GM21825 (cell line): ENCODE measurements at regions not wholly inside any gene's neighbourhood (a gene's known extent, or its start where the extent isn't known, plus 50 kb on each side); places are given as distances from the start of the nearest gene placed in this dataset.

Experiments
- ATAC-seq: cut with Tn5 transposase; IDR thresholded peaks from one replicate; pipeline ENCODE4 v1.9.1; 2021; ENCODE audit warnings: mild to moderate bottlenecking, moderate library complexity; ENCODE audit not compliant: unreplicated experiment

DNA sequence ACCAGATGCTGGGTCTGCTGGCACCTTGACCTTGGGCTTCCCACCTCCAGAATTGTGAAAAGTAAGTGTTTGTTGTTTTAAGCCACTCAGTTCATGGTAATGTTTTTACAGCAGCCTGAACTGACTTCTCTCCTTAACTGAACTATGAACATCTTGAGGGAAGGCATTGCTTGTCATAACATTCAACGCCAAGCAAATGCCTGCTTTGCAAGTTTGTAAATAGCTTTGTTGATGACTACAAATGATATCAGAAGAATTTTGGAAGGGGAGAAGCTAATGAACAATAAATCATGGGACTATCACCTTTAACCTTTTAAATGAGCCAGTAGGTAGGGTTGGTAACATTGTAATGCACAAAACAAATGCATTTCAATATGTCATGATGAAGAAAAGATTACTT is 402.4 kb upstream of the ADARB2 start:
- no peak for ATAC-seq

DNA sequence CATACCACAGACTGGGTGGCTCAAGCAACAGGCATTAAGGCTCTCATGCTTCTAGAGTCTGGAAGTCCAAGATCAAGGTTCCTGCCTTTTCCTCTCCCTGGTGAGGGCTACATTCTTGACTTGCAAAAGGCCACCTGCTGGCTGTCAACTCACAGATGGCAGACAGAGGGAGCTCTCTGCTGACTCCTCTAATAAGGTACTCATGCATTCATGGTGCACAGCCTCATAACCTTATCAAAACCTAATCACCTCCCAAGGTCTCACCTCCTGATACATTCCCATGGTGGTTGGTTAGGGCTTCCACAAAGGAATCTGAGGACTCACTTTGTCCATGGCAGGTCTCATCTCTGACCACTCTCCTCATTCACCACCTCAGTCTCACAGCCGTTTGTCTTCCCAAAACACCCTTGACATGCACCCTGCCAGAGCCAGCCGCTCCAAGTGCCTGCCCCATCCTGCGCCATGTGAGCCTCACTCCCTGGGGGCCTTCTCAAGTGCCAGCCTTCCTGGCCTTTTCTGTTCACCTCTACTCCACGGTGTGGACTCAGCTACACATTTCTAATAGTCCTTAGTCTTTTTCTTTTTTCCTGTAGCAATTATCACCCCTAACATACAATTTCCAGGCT is 400.3 kb upstream of the ADARB2 start:
- ATAC-seq: no peak

DNA sequence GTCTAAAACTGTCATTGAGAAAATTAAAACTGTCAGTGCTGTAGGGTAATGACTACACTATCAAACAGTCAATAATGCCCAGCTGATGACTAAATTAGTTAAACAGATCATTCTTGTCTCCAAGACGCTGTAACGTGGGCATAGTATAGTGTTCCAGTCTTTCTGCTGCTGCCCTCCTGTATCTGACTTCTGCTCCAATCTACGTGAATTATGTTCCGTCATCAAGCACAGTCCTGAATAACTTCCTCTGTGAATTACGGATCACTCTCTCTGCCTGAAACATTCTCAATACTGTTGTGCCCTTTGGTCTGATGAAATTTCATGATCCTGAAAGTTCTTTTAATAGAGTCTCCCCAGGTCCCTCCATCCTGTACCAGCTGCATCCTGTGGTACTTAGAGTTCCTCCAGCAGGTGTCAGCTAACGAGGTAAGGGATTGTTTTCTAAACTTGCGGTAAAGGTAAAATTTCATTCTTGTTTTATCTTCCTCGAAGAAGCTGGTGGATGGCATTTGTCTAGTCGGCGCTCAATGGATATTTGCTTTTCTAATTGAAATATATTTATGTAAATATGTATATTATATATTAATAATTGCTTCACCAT is 393.5 kb upstream of the ADARB2 start:
- ATAC-seq: no peak

DNA sequence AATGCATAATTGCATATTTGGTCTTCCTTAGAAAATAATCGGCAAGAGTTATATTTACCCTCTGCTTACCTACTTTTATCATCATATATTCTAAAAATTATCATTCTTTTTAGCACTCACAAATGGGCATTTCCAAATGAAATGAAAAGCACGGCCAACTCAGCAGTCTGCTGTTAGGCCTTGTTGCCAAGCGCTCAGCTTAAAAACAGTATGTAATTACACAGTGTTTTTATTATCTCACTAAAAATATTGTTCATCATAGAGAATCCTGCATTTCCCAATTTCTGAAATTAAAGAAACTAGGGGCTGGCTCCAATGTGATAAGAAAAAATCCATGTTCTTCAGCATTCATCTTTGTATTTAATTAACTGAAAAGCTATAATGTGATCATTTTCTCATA is 391.7 kb upstream of the ADARB2 start:
- no peak for ATAC-seq

DNA sequence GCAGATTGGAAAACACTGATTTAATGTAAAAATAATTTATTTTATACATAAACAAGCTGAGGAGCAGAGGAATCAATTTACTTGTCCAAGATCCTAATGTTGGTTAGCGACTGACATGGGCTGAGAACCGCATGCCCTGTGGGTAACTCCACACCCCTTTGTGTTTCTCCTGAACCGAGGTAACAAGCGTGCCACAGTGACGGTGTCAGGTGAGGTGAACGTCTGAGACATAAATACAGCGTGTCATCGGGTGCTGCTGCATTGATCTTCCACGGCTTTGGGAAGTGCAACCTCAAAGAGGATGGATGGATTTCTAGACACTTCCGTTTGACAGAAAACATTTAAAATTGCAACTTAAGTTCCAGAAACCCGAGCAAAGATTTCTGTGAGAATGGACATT is 386.8 kb upstream of the ADARB2 start:
- ATAC-seq: no peak

DNA sequence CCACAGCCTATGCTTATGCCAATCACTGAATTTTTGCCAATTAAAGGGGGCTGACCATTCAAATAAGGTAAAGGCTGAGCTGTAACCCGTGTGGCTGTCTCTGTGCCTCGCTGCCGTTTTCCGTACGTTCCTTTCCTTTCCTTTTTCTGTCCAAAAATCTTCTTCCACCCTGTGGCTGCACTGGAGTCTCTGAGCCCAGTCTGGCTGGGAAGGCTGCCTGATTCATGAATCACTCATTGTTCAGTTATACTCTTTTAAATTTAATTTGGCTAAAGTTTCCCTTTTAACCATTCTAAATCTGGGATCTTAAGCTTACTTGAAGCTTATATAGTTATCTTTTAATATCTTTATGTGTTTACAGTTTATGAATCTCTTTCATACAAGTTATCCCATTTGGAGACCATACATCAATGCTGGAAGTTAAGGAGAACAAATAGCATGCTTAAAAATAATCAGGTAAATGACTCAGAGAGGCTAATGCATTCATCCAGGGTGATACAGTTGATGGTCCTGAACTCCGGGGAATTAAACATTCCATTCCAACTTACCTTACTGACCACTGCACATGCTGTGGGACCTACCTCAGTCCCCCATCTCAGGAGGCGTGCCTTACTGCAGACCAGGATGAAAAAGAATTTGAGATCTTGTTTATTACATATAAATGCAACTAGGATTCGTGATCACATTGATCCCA is 385.3 kb upstream of the ADARB2 start:
- no peak for ATAC-seq

DNA sequence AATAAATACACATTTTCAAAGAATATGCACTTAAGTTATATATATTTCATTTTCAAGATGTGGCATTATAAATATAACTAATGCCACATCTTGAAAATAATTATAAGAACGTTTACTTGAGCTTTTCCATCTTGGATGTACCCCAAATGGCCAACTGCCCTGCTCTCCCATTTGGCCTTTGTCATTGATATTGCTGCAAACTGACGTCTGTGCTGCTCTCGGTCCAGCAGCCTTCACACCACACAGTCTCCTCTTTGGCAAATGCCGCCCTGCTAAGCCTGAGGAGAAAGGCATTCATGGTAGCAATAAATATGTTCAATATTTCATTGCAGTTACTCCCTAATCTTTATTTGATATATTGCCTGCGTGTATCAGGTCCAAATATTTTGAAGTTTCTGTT is 384.6 kb upstream of the ADARB2 start:
- ATAC-seq: no peak

DNA sequence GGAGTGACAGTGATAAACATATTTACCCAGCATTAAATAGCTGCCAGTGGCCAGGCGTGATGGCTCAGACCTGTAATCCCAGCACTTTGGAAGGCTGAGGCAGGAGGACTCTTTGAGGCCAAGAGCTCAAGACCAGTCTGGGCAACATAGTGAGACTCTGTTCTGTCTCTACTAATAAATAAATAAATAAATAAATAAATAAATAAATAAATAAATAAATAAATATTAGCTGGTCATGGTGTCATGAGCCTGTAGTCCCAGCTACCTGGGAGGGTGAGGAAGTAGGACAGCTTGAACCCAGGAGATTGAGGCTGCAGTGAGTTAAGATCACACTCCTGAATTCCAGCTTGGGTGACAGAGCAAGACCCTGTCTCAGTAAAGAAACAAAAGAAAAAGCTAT is 384.0 kb upstream of the ADARB2 start:
- ATAC-seq: no peak

DNA sequence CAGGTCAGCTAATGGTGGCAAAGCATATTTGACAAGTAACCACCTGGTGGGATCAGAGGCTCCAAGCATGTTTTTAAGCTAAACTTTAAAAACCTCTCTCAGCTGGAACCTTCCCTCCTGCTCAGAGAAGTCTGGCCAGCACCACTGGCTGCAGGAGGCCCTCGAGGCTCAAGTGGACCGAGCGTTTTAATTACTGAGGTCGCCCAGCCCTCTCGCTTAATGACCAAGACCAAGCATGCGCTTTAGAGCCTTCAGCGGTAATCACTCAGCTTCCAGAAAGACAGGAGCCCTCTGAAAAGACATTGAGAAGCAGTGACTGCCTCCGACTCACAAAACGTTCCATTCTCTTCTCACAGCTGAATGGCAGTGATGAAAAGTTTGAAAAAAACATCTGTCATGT is 383.4 kb upstream of the ADARB2 start:
- no peak for ATAC-seq

DNA sequence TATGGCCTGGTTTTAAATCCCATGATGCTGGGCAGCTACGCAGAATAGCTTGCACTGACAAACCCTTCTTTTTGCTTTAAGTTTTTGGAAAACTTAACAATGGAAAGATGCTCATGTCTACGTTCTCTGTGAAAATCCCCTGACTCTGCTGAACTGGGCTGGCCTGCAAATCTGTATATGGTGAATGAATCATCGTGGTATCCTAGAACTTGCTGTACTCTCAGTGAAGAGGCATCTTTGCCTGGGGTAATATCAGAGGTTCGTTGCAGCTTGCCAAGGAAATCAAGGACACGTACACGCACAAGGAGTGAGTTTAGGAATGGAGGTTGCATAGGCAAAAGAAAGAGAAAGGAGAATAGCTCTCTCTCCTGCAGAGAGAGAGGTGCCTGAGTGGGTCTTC is 382.0 kb upstream of the ADARB2 start:
- no peak for ATAC-seq

DNA sequence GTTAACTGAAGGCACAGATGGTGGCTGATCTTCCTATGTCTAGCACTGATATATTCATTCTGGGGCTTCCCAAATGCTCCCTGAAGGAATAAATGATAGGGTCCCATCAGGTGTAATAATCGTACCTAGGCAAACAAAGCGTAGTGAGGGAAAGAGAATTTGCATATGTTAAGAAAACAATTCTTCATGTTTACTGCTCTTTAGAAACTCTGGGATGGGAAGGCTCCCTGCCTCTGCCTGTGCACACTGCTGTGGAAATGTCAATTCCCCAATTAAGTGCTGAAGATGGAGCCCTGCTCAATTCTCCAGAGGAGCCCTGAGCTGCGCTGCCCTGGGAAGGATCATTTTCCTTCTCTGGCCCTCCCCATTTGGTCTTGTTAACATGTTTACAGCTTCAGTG is 380.9 kb upstream of the ADARB2 start:
- ATAC-seq: no peak

DNA sequence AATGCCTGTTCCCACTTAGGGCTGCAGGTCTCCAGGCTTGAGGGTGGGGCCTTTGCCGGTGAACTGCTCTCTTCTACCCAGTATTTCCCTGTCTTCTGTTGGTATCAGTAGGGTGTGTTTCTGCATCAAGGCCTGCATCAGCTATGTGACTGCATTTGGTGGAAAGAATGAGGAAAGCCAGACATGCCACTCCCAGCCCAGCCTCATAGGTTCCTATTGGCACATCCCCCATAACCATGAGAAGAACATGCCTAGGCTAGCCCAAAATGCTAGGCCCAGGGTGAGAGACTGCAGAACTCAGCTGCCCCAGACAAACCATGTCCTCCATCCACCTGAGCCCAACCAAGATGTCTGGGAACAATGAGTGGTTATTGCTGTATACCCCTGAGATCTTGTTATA is 380.3 kb upstream of the ADARB2 start:
- ATAC-seq: no peak

DNA sequence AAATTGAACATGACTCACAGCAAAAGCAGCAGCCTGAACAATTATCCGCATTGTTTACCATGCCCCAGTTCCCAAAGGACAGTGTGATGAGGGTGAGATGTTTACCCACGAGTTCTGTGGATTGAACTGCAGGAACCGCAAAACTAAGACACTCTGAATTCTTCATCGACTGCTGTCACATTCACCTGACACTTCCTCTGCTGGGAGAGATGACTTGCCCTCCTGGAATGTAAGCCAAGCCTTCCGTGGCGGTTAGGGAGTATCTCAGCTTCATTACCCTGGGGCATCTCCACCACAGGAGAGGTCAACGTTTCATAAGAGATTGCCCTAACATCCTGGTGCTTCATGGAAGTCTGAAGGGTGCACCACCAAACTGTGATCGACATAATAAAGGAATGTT is 374.6 kb upstream of the ADARB2 start:
- no peak for ATAC-seq

DNA sequence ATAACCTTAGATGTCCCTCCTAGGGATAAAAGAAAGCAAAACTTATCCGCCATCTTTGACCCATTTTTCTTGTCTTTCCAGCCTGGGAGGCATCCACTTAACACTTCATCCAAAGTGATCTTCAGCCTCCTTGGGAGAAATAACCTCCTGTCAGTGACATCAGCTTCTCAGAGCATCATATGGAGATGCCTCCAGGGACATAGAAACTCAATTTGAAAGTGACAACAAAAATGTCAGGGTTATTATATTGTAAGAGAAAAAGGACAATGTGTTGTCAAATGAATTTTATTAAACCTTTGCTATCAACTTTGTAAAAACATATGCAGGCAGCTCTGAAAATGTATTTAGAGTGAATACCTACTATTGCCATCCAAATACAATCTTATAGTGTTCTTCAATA is 371.2 kb upstream of the ADARB2 start:
- ATAC-seq: no peak

DNA sequence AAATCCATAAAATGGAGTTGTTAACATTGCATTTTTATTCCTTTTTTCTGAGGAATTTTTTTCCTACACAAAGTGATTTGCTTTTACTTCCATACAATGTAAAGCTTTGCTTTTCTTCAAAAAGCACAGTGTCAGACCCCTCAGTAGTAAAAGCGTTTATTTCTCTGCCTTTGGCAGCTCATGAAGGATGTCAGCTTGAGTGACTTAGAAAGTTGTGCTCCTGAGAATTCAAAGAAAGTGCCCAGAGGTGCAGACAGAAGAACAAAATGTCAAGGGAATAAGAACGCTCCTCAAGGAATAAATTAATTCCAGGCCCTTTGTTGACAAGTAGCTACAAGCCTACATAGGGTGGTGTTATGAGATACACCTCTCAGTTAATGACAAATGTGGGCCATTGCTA is 369.3 kb upstream of the ADARB2 start:
- no peak for ATAC-seq

DNA sequence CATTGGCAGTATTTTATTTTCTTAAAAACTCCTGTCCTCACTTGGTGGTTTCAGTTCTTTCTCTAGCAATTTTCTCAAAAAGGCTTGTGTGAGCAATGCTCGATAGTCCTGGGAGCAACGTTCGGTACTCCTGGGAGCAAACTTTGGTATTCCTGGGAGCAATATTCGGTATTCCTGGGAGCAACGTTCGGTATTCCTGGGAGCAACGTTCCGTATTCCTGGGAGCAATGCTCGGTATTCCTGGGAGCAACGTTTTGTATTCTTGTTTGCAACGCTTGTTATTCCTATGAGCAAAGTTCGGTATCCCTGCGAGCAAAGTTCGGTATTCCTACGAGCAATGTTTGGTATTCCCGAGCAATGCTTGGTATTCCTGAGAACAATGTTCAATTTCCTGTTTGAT is 362.0 kb upstream of the ADARB2 start:
- no peak for ATAC-seq

DNA sequence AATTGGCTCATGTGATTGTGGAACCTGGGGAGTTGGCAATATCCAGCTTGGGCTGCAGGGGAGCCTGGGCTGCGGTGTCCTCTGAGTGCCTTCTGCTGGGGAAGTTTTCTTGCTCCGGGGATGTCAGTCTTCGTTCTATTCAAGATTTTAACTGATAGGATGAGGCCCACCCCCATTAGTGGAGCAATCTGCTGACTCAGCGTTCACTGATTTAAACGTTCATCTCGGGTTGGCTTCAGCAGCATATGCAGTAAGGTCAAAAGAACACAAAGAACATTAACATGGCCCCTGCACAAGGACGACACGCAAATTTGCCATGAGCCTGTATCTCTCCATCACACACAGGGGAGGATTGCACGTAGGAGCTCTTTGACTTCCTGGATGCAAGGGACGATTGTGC is 360.6 kb upstream of the ADARB2 start:
- ATAC-seq: no peak

DNA sequence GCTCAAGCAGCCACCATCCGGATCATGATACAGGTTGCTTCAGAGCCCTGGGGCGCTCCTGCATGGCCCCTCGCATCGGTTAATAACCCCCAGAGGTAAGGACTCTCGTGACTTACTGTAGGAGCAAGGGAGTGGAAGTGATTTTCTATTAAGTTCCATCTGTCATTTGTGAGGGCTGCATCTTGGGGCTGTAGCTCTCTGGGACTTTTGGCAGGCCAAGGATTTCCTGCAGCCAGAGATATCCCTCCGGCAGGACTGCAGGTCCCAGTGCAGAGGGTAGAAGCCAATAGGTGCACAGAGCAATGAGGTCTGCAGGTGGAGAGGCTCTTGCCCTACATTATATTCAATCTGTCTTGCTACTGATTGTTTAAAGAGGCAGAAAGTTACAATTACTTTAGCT is 356.8 kb upstream of the ADARB2 start:
- no peak for ATAC-seq

DNA sequence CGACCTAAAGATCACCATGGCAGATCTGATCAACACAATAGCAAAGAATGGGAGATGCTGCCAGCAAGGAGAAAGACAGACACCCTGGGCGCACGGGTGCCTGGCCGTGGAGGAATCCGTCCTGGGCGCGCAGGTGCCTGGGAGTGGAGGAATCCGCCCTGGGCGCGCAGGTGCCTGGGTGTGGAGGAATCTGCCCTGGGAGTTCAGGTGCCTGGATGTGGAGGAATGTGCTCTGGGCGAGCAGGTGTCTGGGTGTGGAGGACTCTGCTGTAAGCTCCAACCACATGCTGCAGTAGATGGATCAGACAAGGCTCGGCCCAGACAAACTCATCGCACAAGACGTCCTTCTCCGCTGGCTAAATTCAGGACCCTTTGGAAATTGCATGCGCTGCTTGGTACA is 346.3 kb upstream of the ADARB2 start:
- no peak for ATAC-seq

DNA sequence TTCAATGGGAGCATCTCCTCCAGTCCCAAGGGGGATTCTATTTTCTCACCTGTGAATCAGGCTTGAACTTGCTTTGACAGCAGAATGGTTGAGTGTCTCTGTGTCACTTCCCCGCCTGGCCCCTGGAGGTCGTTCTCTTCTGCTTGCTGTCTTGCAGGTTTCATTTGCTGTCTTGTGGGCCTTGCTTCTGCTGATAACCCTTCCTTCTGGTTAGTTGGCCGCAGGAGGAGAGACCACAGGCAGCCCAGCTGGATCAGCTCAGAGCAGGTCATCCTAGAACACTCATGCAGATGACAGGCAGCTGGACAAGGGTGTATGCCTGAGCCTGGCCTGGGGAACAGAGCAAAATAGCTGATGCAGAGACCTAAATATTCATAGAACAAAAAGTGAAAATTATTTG is 344.2 kb upstream of the ADARB2 start:
- no peak for ATAC-seq

DNA sequence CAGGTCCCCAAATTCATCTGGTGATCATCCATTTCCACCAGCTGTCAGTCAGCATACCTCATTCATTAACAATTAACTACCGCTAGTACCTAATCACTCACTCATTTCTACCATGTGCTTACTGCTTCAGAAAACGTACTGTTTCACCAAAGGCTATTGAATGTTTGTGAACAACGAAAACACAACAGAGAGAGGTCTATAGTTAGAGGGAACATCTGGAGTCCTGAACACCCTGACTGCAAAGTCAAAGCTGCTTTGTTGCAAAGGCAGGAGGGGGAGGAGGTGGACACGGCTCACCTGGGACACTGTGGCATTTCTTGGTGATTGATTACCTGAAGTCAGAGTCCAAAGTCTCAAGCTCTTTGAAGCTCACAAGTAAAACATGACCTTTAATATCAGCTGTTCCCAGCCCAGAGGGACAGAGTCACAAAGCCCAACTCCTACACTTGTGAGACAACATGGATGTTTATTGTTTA is 342.3 kb upstream of the ADARB2 start:
- ATAC-seq: no peak

DNA sequence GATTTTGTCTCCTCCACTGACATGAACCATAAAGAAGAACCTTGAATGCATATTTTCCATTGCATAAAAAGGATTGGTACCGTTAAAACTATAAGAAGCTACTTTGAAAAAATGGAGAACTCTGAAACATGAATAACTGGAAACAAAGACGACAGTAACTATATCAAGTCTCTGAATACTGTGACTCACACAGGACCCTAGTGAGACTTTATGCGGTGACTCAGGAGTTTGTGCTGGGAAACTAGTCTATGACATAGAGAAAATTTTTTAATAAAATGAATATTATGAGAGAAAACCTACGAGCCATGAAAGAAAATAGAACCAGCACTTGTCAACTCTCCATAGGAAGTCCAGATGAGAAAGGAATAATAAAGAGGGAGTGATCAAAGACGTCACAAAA is 339.9 kb upstream of the ADARB2 start:
- no peak for ATAC-seq

DNA sequence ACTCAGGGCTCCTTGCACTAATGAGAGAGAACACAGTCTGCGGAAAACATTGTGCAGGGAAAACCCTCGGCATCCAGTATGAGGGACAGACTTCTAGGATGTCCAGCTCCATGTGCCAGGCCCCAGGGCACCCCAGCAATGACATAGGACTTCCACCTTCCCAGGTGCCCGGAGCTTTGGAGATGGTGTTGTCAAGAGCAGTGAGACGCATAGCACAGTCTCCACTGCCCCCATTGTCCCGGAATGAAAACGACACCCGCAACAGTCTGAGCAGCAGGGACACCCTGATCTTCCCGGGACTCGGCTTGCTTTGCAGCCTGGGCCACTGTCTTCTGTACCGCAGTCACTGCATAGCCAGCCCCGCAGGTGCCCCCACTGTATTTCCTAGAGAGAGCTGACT is 339.2 kb upstream of the ADARB2 start:
- ATAC-seq: no peak
